CD4-positive, alpha-beta T cell treated with Interleukin-1 beta for 1 hour (primary cell): ENCODE measurements at regions not wholly inside any gene's neighbourhood (a gene's known extent, or its start where the extent isn't known, plus 50 kb on each side); places are given as distances from the start of the nearest gene placed in this dataset.

ENCODE experiments used
- DNase-seq, 2 donors: peaks; one replicate each; pipeline ENCODE4 v3.0.0-alpha.2; 2020 to 2022

- no peak for DNase-seq
These were observed 275.1 kb upstream of the ANKRD55 start for GRCh38 chr5:56508249-56508648.

GRCh38 chr5:56507351-56507930, 274.3 kb upstream of the ANKRD55 start:
- no peak for DNase-seq

- no peak for DNase-seq
These were observed 273.3 kb upstream of the ANKRD55 start for GRCh38 chr5:56506211-56506965.

GRCh38 chr5:56503929-56504328, 270.8 kb upstream of the ANKRD55 start:
- DNase-seq = no peak

GRCh38 chr5:56501781-56502557, 268.8 kb upstream of the ANKRD55 start:
- no peak for DNase-seq

- DNase-seq = no peak
These were observed 266.8 kb upstream of the ANKRD55 start for GRCh38 chr5:56499901-56500300.

GRCh38 chr5:56499491-56499890, 266.4 kb upstream of the ANKRD55 start:
- DNase-seq = no peak

- no peak for DNase-seq
These were observed 265.7 kb upstream of the ANKRD55 start for GRCh38 chr5:56498759-56499395.

- DNase-seq = no peak
These were observed 263.5 kb upstream of the ANKRD55 start for GRCh38 chr5:56496581-56497063.

- DNase-seq = no peak
These were observed 261.2 kb upstream of the ANKRD55 start for GRCh38 chr5:56494300-56494731.

GRCh38 chr5:56493766-56494165, 260.6 kb upstream of the ANKRD55 start:
- no peak for DNase-seq

- no peak for DNase-seq
These were observed 260.2 kb upstream of the ANKRD55 start for GRCh38 chr5:56493308-56493707.

- DNase-seq = no peak
These were observed 259.7 kb upstream of the ANKRD55 start for GRCh38 chr5:56492812-56493211.

GRCh38 chr5:56490971-56491468, 257.9 kb upstream of the ANKRD55 start:
- peak in 1 of 2 donors; percentile 8 for DNase-seq

- no peak for DNase-seq
These were observed 256.1 kb upstream of the ANKRD55 start for GRCh38 chr5:56489272-56489671.

- DNase-seq = no peak
These were observed 254.5 kb upstream of the ANKRD55 start for GRCh38 chr5:56487528-56488115.

GRCh38 chr5:56482363-56482762, 249.2 kb upstream of the ANKRD55 start:
- DNase-seq = peak in 1 of 2 donors; percentile 26

GRCh38 chr5:56481428-56482357, 248.6 kb upstream of the ANKRD55 start:
- DNase-seq = peak; percentile 23 to 29

- DNase-seq = peak; percentile 37 to 51
These were observed 247.7 kb upstream of the ANKRD55 start for GRCh38 chr5:56480705-56481427.

GRCh38 chr5:56480078-56480704, 247.1 kb upstream of the ANKRD55 start:
- DNase-seq = peak; percentile 22 to 36
